OCI-LY1 (cell line): ENCODE measurements at regions not wholly inside any gene's neighbourhood (a gene's known extent, or its start where the extent isn't known, plus 50 kb on each side); places are given as distances from the start of the nearest gene placed in this dataset.

ENCODE experiments used
- CTCF ChIP-seq: fragments of 200-600 bp; sonication (generic), shearing (Covaris generic); IDR thresholded peaks from 2 replicates; pipeline ENCODE4 v1.5.1; 2017; ENCODE audit warnings: mild to moderate bottlenecking, antibody characterized with exemption, low read length, moderate library complexity, mixed read lengths
- EZH2 ChIP-seq: fragments of 200-600 bp; sonication (generic), shearing (Covaris generic); IDR thresholded peaks from 2 replicates; pipeline ENCODE4 v1.8.0; 2017; ENCODE audit warnings: borderline replicate concordance, mixed run types, mild to moderate bottlenecking, antibody characterized with exemption, low read length, moderate library complexity, mixed read lengths

GRCh38 chr18:46274266-46274665, 170.1 kb downstream of the HAUS1 start:
- TF ChIP-seq CTCF = no peak
- no peak for TF ChIP-seq EZH2
